ENCODE measurements at regions not wholly inside any gene's neighbourhood (a gene's known extent, or its start where the extent isn't known, plus 50 kb on each side); places are given as distances from the start of the nearest gene placed in this dataset.
A peak's percentile ranks its signal among the peaks of the same experiment; 100 is the strongest.

- no peak for ATAC-seq (ENCODE audit: low FRiP score in 2 of 2)
- Histone ChIP-seq H3K4me3 (no peak overlapping the region), H3K9me3 (no peaks in the 10 kb centered on the region), H3K4me1 (no peaks in the 10 kb centered on the region), H3K36me3 (no peaks in the 10 kb centered on the region), H3K27me3 (no peaks in the 10 kb centered on the region), H3K27ac (no peak overlapping the region)
- no peak for DNase-seq
- TF ChIP-seq POLR2AphosphoS5 (IDR thresholded peaks at IDR 0.05) (no peak), CTCF (IDR thresholded peaks at IDR 0.05) (peak in 2 of 6 experiments; percentile 9 to 21)
- 66 to 78% methylated on average over 1 of the region's 1 CpG for WGBS, 2 donors
These were observed 84.6 kb upstream of the NEK7 start for GRCh38 chr1:198072177-198072576.

GRCh38 chr1:198075296-198075695 lies 81.5 kb upstream of the NEK7 start:
- whole genome bisulfite sequencing, 2 donors: 70 to 81% methylated on average over 4 of the region's 4 CpGs
- no peaks in the 10 kb centered on the region for H3K4me1 ChIP-seq
- H3K9me3 ChIP-seq: no peaks in the 10 kb centered on the region
- ATAC-seq (ENCODE audit: low FRiP score in 2 of 2): no peak
- TF ChIP-seq POLR2AphosphoS5 (IDR thresholded peaks at IDR 0.05) (no peak), POLR2A (IDR thresholded peaks at IDR 0.05) (no peak)
- H3K27me3 ChIP-seq: no peaks in the 10 kb centered on the region
- H3K36me3 ChIP-seq: no peaks in the 10 kb centered on the region
- no peak overlapping the region for H3K27ac ChIP-seq
- no peak for DNase-seq
- no peak overlapping the region for H3K4me3 ChIP-seq

GRCh38 chr1:198079432-198079951 lies 77.3 kb upstream of the NEK7 start:
- no peak overlapping the region for H3K27ac ChIP-seq
- H3K9me3 ChIP-seq: no peaks in the 10 kb centered on the region
- 27 to 35% methylated on average over 1 of the region's 1 CpG for WGBS, 2 donors
- no peaks in the 10 kb centered on the region for H3K4me1 ChIP-seq
- no peaks in the 10 kb centered on the region for H3K27me3 ChIP-seq
- H3K4me3 ChIP-seq: no peak overlapping the region
- DNase-seq: no peak
- TF ChIP-seq POLR2AphosphoS5 (IDR thresholded peaks at IDR 0.05): no peak
- ATAC-seq (ENCODE audit: low FRiP score in 2 of 2): peak in 1 of 2 donors; percentile 36
- no peaks in the 10 kb centered on the region for H3K36me3 ChIP-seq

GRCh38 chr1:198082576-198082975 lies 74.2 kb upstream of the NEK7 start:
- no peak for DNase-seq
- no peaks in the 10 kb centered on the region for H3K9me3 ChIP-seq
- WGBS, 2 donors: 80 to 87% methylated on average over 3 of the region's 3 CpGs
- no peaks in the 10 kb centered on the region for H3K36me3 ChIP-seq
- TF ChIP-seq POLR2AphosphoS5 (IDR thresholded peaks at IDR 0.05) (no peak), CTCF (IDR thresholded peaks at IDR 0.05) (no peak), EP300 (IDR thresholded peaks at IDR 0.05) (no peak), POLR2A (IDR thresholded peaks at IDR 0.05) (no peak)
- H3K4me3 ChIP-seq: no peak overlapping the region
- no peak for ATAC-seq (ENCODE audit: low FRiP score in 2 of 2)
- H3K4me1 ChIP-seq: no peaks in the 10 kb centered on the region
- no peak overlapping the region for H3K27ac ChIP-seq
- no peaks in the 10 kb centered on the region for H3K27me3 ChIP-seq

- DNase-seq: no peak
- Histone ChIP-seq H3K36me3 (no peaks in the 10 kb centered on the region), H3K4me1 (peaks cover 0 to 9% (median under 1%) of the 10 kb centered on the region in 4 donors), H3K4me3 (no peak overlapping the region), H3K27ac (no peak overlapping the region), H3K9me3 (no peaks in the 10 kb centered on the region), H3K27me3 (no peaks in the 10 kb centered on the region)
- no peak for TF ChIP-seq EP300 (IDR thresholded peaks at IDR 0.05)
- no peak for ATAC-seq (ENCODE audit: low FRiP score in 2 of 2)
- WGBS, 2 donors: 84 to 90% methylated on average over 2 of the region's 2 CpGs
These were observed 73.2 kb upstream of the NEK7 start for GRCh38 chr1:198083549-198083948.

- Histone ChIP-seq H3K9me3 (no peaks in the 10 kb centered on the region), H3K27ac (no peak overlapping the region), H3K36me3 (no peaks in the 10 kb centered on the region), H3K4me3 (no peak overlapping the region), H3K4me1 (peaks cover 0 to 9% (median 3%) of the 10 kb centered on the region in 4 donors), H3K27me3 (no peaks in the 10 kb centered on the region)
- TF ChIP-seq EP300 (IDR thresholded peaks at IDR 0.05) (no peak), POLR2A (IDR thresholded peaks at IDR 0.05) (no peak), POLR2AphosphoS5 (IDR thresholded peaks at IDR 0.05) (no peak), CTCF (IDR thresholded peaks at IDR 0.05) (no peak)
- no peak for DNase-seq
- ATAC-seq (ENCODE audit: low FRiP score in 2 of 2): no peak
- WGBS, 2 donors: 73 to 88% methylated on average over 5 of the region's 5 CpGs
These were observed 72.4 kb upstream of the NEK7 start for GRCh38 chr1:198084241-198084908.

Measured in upper lobe of left lung (tissue), 6 donors.